Ectodermal cell (in vitro differentiated cells): ENCODE measurements at regions not wholly inside any gene's neighbourhood (a gene's known extent, or its start where the extent isn't known, plus 50 kb on each side); places are given as distances from the start of the nearest gene placed in this dataset.

ENCODE experiments used
- H3K27ac ChIP-seq: 2 replicates; pipeline ENCODE4 v1.7.0; 2013; ENCODE audit warnings: mild to moderate bottlenecking, low read depth, low read length; ENCODE audit not compliant: insufficient read depth, poor library complexity, severe bottlenecking
- H3K27me3 ChIP-seq: 2 replicates; pipeline ENCODE4 v1.7.0; 2013; ENCODE audit warnings: mild to moderate bottlenecking, low read length; ENCODE audit not compliant: insufficient read depth, control insufficient read depth, poor library complexity, severe bottlenecking
- H3K36me3 ChIP-seq: one replicate; pipeline ENCODE4 v1.7.0; 2013; ENCODE audit warnings: low read length; ENCODE audit not compliant: control insufficient read depth, insufficient read depth
- H3K4me1 ChIP-seq: one replicate; pipeline ENCODE4 v1.7.0; 2013; ENCODE audit warnings: low read length; ENCODE audit not compliant: control insufficient read depth, insufficient read depth
- H3K4me3 ChIP-seq: 2 replicates; pipeline ENCODE4 v1.7.0; 2013; ENCODE audit warnings: low read depth, low read length, control low read depth; ENCODE audit not compliant: insufficient read depth
- H3K9me3 ChIP-seq: 2 replicates; pipeline ENCODE4 v1.7.0; 2013; ENCODE audit warnings: mild to moderate bottlenecking, low read length, moderate library complexity; ENCODE audit not compliant: control insufficient read depth
- WGBS, 2 experiments: methylation state at CpG; one replicate each; pipeline ENCODE4 v1.1.7; 2013; ENCODE audit warnings: missing lambda C conversion rate in 2 of 2; 5-methylcytosine and 5-hydroxymethylcytosine counted together

DNA sequence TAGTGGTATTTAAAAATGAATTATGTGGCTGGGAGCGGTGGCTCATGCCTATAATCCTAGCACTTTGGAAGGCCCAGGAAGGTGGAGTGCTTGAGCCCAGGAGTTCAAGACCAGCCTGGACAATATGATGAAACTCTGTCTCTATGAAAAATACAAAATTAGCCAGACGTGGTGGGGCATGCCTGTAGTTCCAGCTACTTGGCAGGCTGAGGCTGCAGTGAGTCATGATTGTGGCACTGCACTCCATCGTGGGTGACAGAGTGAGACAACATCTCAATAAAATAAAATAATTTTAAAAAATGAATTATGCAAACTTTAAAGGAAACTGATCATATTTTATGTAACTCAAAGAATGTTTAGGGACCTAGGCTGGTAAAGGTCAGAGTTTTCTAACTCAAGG lies 310.8 kb upstream of the DMRT1 start:
- H3K27ac ChIP-seq = no peak overlapping the region
- 83 to 87% methylated on average over 3 of the region's 3 CpGs for WGBS, 2 experiments
- H3K27me3 ChIP-seq = no peaks in the 10 kb centered on the region
- H3K36me3 ChIP-seq = no peaks in the 10 kb centered on the region
- H3K4me3 ChIP-seq = no peak overlapping the region
- H3K4me1 ChIP-seq = peaks cover 10% of the 10 kb centered on the region
- H3K9me3 ChIP-seq = no peaks in the 10 kb centered on the region

DNA sequence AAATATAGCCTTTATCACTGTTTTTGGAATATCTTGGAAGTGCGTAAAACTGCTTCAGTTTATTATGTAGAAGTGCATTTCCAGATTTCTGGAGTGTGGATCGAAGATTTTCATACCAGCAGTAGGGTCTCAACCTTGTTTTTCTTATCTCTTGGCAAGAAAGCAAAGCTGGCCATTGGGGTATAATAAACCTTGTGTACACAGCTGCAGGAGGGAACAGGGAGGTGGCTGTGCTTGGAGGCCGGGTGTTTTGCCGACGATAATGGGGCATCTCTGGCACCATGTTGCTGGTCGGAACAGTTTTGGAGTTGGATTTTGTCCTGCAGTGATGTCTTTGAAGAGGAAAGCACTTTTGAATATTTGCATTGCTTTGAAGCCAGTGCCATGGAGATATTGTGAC lies 308.8 kb upstream of the DMRT1 start:
- Histone ChIP-seq H3K4me1 (peaks cover 16% of the 10 kb centered on the region), H3K9me3 (no peaks in the 10 kb centered on the region), H3K27ac (no peak overlapping the region), H3K27me3 (no peaks in the 10 kb centered on the region), H3K36me3 (no peaks in the 10 kb centered on the region), H3K4me3 (no peak overlapping the region)
- 83 to 84% methylated on average over 6 of the region's 6 CpGs for WGBS, 2 experiments

DNA sequence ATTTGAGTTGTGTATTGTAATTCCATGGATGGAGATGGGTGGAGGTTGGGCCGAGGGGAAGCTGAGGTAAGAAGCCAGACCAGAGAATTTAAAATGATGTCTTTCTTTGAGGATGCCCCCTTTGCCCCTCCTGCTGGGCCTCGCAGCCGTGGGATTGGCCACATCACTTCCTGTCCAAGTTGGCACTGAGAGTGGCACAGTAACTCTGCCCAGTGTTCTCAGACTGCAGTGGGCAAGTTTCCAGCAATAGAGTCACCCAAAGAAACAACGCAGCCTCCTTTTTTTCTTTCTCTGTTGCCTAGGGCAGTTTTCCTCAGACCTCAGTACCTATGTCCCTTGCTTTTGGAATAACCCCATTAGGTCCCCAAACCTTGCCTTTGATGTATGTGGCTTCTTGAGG lies 306.6 kb upstream of the DMRT1 start:
- no peak overlapping the region for H3K4me3 ChIP-seq
- no peaks in the 10 kb centered on the region for H3K27me3 ChIP-seq
- no peak overlapping the region for H3K27ac ChIP-seq
- WGBS, 2 experiments = 84 to 92% methylated on average over 4 of the region's 4 CpGs
- no peaks in the 10 kb centered on the region for H3K9me3 ChIP-seq
- H3K36me3 ChIP-seq = no peaks in the 10 kb centered on the region
- peaks cover 16% of the 10 kb centered on the region for H3K4me1 ChIP-seq

DNA sequence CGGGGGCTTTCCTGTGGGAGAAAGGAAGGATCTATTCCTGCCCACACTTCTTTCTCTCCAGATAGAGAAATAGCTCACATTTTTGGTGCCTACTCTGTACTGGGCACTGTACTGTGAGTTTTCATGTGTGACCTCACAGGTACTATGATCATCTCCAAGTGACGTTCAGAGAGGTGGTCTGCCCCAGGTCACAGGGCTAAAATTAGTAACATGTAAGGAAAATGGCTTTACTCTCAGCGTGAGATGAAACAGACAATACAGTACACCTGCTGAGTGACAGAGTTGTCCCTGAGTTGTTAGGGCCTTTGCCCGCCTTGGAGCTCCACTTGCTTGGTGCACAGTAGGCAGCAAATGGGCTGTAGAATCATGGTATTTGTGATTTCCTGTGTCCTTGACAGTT lies 306.1 kb upstream of the DMRT1 start:
- H3K4me1 ChIP-seq = peaks cover 16% of the 10 kb centered on the region
- no peaks in the 10 kb centered on the region for H3K36me3 ChIP-seq
- H3K27me3 ChIP-seq = no peaks in the 10 kb centered on the region
- WGBS, 2 experiments = 61% methylated on average over 4 of the region's 4 CpGs
- H3K27ac ChIP-seq = no peak overlapping the region
- H3K9me3 ChIP-seq = no peaks in the 10 kb centered on the region
- H3K4me3 ChIP-seq = no peak overlapping the region

DNA sequence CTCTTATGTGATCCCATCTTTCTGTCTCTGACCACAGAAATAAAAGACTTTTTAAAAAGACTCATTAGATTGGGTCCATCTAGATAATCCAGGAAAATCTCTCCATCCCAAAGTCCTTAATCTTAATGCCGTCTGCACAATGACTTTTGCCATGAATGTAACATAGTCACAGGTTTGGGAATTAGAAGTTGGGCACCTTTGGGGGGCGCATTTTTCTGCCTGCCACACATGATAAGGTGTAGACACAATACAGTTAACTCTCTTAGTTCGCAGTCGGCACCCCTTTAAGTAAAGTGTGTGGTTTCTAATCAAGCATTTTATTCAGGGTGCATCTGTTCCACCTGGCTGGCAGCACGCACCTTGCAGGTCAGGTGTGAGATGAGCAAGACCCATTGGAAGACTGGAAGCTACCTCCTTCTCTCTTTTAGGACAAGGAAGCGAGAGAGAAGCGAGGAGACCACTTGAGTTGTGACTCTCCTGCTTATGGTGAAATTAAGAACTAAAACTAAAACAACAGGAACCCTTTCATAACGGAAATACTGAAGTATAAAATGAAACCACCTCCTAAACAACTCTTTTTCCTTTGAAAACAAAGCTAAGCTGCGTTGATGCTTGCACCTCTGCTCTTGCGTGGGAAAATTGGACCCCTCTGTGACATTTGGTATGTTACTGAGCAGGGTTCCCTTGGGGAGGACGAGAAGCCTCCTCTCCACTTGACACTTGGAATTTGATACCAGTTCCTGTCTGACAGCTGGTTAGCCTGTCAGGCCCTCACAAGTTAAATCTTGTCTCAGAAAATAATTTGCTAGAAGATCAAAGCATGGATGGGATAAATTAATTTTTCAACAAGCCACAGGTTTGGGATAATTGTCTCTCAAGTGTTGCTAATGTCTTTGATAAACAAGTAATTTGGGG lies 304.6 kb upstream of the DMRT1 start:
- 89 to 93% methylated on average over 10 to 11 of the region's 11 CpGs for WGBS, 2 experiments
- H3K36me3 ChIP-seq = no peaks in the 10 kb centered on the region

DNA sequence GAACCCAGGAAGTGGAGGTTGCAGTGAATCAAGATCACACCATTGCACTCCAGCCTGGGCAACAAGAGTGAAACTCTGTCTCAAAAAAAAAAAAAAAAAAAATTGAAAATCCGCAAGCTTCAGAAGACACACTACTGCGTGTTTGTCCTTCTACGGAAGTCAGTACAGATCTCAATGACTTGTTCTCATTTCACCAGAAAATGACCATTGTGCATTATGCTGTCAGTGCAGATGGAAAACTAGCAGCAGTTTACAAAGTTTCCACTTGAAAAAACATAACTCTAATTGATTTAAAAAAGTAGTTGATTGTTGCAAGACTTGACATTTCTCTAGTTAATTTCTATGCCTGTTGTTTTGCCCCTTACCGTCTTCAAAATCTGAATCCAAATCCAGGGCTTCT lies 298.0 kb upstream of the DMRT1 start:
- Histone ChIP-seq H3K9me3 (no peaks in the 10 kb centered on the region), H3K36me3 (no peaks in the 10 kb centered on the region), H3K27ac (no peak overlapping the region), H3K4me3 (no peak overlapping the region), H3K4me1 (peaks cover 4% of the 10 kb centered on the region), H3K27me3 (no peaks in the 10 kb centered on the region)
- 97 to 98% methylated on average over 4 of the region's 4 CpGs for WGBS, 2 experiments

More for the DNA sequence above, 304.6 kb upstream of the DMRT1 start:
- H3K4me3 ChIP-seq = no peak overlapping the region
- H3K27ac ChIP-seq = no peak overlapping the region
- H3K9me3 ChIP-seq = no peaks in the 10 kb centered on the region
- H3K27me3 ChIP-seq = no peaks in the 10 kb centered on the region
- peaks cover 13% of the 10 kb centered on the region for H3K4me1 ChIP-seq

DNA sequence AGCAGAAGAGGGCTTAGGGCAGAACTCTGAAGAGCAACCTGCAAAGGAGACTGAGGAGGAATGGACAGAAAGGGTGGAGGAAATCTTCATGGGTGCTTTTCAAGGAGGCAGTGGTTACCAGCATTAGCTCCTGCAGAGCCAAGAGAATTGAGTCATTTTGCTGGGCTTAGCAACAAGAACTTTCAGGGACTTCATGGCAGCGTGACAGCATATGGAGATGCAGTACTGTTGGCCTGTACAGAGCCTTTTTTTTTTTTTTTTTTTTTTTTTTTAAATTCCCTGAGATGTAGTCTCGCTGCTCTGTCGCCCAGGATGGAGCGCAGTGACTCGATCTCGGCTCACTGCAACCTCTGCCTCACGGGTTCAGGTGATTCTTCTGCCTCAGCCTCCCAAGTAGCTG lies 296.0 kb upstream of the DMRT1 start:
- WGBS, 2 experiments = 91 to 96% methylated on average over 7 of the region's 7 CpGs
- H3K36me3 ChIP-seq = no peaks in the 10 kb centered on the region
- no peak overlapping the region for H3K27ac ChIP-seq
- H3K9me3 ChIP-seq = no peaks in the 10 kb centered on the region
- H3K4me3 ChIP-seq = no peak overlapping the region
- peaks cover 4% of the 10 kb centered on the region for H3K4me1 ChIP-seq
- no peaks in the 10 kb centered on the region for H3K27me3 ChIP-seq

DNA sequence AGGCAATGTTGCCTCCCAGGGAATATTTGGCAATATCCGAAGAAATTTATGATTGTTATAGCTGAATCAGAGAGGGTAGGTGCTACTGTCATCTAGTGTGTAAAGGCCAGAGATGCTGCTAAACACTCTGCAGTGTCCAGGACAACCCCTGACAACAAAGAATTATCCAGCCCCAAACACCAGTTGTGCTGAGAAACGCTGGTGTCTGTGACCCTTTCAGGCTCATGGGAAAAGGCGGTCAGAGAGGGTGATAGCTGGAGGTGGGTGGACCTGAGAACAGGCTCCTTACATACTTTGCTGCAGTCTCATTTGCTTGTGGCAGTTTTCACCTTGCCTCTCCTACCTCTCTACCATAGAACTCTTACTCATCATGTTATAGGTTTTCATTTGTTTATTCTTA lies 295.3 kb upstream of the DMRT1 start:
- WGBS, 2 experiments = 84 to 93% methylated on average over 3 of the region's 3 CpGs
- H3K4me3 ChIP-seq = no peak overlapping the region
- no peaks in the 10 kb centered on the region for H3K9me3 ChIP-seq
- no peak overlapping the region for H3K27ac ChIP-seq
- peaks cover 4% of the 10 kb centered on the region for H3K4me1 ChIP-seq
- no peaks in the 10 kb centered on the region for H3K36me3 ChIP-seq
- no peaks in the 10 kb centered on the region for H3K27me3 ChIP-seq

DNA sequence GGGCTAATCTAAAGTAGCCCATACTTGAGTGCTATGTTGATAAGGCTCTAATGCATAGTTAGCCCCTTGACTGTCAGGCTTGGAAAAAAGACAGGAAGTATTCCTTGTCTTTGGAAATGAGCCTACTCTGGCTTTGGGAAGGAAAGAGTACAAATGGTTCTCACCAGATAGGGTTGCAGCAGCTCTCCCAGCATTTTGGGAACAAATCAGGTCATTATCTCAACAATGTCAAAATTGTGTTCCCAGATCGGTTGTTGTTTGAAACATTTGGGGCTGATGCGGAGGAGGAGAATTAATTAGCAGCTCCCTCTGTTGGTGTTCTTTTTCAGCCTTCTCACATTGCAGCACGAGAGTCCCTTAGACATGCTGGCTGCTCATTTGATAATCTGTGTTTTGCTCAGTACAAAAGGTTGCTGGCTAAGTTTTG lies 294.7 kb upstream of the DMRT1 start:
- WGBS, 2 experiments = 9 to 16% methylated on average over 3 of the region's 3 CpGs
- Histone ChIP-seq H3K4me3 (no peak overlapping the region), H3K4me1 (peaks cover 4% of the 10 kb centered on the region), H3K36me3 (no peaks in the 10 kb centered on the region), H3K27me3 (no peaks in the 10 kb centered on the region), H3K27ac (no peak overlapping the region), H3K9me3 (no peaks in the 10 kb centered on the region)

DNA sequence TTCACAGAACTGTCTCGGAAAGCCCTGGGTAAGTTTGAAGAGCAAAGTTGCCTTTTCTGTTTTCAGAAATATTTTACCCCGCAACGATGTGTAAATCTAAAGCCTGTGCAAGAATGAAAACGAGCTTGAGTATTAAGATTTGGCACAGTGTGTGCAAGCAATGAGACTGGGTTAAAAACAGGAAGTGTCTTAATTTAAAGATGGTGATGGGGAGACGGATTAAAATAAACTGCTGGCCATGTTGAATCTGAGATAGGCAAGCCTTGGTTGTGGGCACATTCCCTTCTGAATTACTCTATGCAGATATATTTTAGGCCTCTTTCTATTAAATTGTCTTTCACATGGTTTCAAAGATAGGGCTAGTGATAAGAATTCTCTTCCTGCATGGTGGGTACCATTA lies 294.2 kb upstream of the DMRT1 start:
- no peaks in the 10 kb centered on the region for H3K36me3 ChIP-seq
- peaks cover 4% of the 10 kb centered on the region for H3K4me1 ChIP-seq
- no peak overlapping the region for H3K27ac ChIP-seq
- no peak overlapping the region for H3K4me3 ChIP-seq
- no peaks in the 10 kb centered on the region for H3K9me3 ChIP-seq
- 79 to 83% methylated on average over 5 of the region's 5 CpGs for WGBS, 2 experiments
- H3K27me3 ChIP-seq = no peaks in the 10 kb centered on the region
